ENCODE measurements at regions not wholly inside any gene's neighbourhood (a gene's known extent, or its start where the extent isn't known, plus 50 kb on each side); places are given as distances from the start of the nearest gene placed in this dataset.

- TF ChIP-seq BACH2 (CRISPR knock-in tag; IDR thresholded peaks at IDR 0.05; ENCODE audit: borderline replicate concordance) (no peak), ARNTL (CRISPR knock-in tag; IDR thresholded peaks at IDR 0.05; ENCODE audit: borderline replicate concordance, low read depth) (no peak), CSDC2 (CRISPR knock-in tag; IDR thresholded peaks at IDR 0.05) (no peak), ZNF8 (CRISPR knock-in tag; IDR thresholded peaks at IDR 0.05) (no peak), CREB5 (CRISPR knock-in tag; IDR thresholded peaks at IDR 0.05; ENCODE audit: low read depth) (no peak), TOX (CRISPR knock-in tag; IDR thresholded peaks at IDR 0.05; ENCODE audit: borderline replicate concordance) (no peak), TSHZ2 (CRISPR knock-in tag; IDR thresholded peaks at IDR 0.05) (no peak), ISL1 (CRISPR knock-in tag; IDR thresholded peaks at IDR 0.05) (no peak), RARB (CRISPR knock-in tag; IDR thresholded peaks at IDR 0.05) (no peak), TCF4 (CRISPR knock-in tag; IDR thresholded peaks at IDR 0.05; ENCODE audit: borderline replicate concordance) (no peak), ZC3H10 (CRISPR knock-in tag; IDR thresholded peaks at IDR 0.05) (no peak), ZFP3 (CRISPR knock-in tag; IDR thresholded peaks at IDR 0.05) (no peak)
- TF ChIP-seq, protein P1, sequence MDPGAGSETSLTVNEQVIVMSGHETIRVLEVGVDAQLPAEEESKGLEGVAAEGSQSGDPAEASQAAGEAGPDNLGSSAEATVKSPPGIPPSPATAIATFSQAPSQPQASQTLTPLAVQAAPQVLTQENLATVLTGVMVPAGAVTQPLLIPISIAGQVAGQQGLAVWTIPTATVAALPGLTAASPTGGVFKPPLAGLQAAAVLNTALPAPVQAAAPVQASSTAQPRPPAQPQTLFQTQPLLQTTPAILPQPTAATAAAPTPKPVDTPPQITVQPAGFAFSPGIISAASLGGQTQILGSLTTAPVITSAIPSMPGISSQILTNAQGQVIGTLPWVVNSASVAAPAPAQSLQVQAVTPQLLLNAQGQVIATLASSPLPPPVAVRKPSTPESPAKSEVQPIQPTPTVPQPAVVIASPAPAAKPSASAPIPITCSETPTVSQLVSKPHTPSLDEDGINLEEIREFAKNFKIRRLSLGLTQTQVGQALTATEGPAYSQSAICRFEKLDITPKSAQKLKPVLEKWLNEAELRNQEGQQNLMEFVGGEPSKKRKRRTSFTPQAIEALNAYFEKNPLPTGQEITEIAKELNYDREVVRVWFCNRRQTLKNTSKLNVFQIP (CRISPR knock-in tag; IDR thresholded peaks at IDR 0.05; ENCODE audit: borderline replicate concordance, low read depth), result no peak
- TF ChIP-seq, protein P2, sequence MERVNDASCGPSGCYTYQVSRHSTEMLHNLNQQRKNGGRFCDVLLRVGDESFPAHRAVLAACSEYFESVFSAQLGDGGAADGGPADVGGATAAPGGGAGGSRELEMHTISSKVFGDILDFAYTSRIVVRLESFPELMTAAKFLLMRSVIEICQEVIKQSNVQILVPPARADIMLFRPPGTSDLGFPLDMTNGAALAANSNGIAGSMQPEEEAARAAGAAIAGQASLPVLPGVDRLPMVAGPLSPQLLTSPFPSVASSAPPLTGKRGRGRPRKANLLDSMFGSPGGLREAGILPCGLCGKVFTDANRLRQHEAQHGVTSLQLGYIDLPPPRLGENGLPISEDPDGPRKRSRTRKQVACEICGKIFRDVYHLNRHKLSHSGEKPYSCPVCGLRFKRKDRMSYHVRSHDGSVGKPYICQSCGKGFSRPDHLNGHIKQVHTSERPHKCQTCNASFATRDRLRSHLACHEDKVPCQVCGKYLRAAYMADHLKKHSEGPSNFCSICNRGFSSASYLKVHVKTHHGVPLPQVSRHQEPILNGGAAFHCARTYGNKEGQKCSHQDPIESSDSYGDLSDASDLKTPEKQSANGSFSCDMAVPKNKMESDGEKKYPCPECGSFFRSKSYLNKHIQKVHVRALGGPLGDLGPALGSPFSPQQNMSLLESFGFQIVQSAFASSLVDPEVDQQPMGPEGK (CRISPR knock-in tag; IDR thresholded peaks at IDR 0.05; ENCODE audit: borderline replicate concordance), result no peak
Measured at GRCh38 chr13:18714889-18715288, 466.7 kb downstream of the TUBA3C start.
